Activated CD4-positive, alpha-beta T cell treated with anti-CD3 and anti-CD28 coated beads for 4 hours (primary cell): ENCODE measurements at regions not wholly inside any gene's neighbourhood (a gene's known extent, or its start where the extent isn't known, plus 50 kb on each side); places are given as distances from the start of the nearest gene placed in this dataset.

Source experiments
- DNase-seq, 2 donors: peaks; one replicate each; pipeline ENCODE4 v3.0.0-alpha.2; 2020

DNA sequence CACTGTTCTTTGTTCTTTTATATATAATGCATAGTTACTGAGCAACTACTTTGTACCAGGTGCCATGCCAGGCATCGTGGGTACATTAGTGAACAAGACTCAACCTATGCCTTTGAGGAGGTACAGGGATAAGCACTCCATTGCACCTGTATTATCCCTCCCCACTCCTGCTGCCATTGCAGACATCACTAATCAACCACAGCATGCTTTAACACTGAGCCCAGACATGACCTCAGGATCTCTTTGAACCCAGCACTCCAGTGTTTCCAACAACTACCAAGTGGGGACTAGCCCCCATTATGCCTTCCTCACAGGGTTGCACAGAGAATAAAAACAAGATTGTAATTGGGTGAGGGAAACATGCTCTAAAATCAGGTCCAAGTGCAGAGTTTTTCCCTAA, 60.5 kb upstream of the COL13A1 start:
- no peak for DNase-seq

DNA sequence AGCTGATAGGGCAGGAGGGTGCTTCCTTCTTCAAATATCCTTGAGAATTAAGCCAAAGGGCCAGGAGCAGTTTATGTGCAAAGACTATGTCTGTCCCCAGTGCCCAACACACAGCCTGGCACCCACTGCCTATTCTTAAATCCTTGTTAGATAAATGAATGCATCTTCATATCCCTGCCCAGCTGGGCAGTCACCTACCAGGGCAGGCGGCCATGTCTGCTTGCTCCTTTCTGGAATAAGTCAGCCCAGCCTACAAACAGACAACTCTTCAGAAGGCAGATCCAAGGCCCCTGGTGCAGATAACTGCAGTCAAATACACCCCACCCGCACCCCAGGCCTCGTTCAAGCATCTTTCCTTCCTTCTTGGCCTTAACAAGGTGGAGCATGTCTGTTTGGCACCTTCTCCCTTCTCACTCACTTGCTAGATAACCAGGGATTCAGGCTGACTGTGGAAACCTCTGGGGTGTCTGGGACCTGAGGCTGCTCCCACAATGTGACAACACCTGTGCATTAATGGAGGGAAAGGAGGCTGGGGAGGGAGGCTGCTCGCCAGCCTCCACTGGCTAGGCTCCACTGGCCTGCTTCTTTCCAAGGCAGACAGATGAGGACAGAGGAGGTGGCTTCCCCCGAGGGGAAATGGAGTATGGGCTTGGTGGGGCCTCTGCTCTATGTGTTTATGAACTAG, 59.9 kb upstream of the COL13A1 start:
- DNase-seq: no peak

DNA sequence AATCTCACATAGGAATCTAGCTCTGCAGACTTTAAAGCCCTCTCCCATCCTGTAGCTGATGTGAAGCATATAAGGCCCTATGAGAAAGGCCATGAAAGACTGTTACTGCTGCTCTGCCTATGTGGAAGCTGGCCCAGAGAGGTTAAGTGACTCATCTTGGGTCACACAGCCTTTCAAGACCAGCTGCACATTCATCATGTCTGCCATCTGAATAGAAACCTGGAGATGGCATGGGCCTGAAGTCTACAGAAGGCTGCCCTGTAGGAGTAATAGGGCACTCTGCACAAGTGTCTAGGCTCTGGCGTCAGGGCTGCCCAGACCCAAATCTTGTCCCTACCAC, 59.4 kb upstream of the COL13A1 start:
- DNase-seq: no peak

DNA sequence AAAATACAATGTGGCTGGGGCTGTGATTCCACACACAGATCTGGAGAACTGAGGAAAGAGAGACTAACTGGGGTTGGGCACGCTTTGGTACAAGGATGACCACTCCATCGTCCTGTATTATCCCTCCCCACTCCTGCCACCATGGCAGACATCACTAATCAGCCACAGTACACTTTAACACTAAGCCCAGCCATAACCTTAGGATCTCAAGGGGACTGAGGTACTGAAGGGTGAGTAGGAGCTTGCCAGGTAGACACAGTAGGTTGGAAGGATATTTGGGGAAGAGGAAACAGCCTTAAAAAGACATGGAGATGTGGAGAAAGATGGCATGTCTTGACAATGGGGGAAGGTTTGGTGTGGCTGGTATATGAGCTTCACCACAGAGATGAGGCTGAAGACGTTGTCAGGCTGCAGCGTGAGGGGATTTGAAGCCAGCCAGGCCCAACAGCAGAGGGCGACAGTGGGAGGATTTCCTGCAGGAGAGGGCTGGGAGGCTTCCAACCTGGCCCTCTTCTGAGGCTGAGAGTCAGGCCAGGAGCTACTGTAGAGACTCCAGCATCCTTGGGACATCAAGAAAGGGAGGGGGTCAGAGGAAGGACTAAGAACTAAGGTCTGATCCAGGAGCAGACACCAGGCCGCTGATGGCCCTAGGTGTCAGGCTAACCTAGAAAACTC, 58.6 kb upstream of the COL13A1 start:
- no peak for DNase-seq

DNA sequence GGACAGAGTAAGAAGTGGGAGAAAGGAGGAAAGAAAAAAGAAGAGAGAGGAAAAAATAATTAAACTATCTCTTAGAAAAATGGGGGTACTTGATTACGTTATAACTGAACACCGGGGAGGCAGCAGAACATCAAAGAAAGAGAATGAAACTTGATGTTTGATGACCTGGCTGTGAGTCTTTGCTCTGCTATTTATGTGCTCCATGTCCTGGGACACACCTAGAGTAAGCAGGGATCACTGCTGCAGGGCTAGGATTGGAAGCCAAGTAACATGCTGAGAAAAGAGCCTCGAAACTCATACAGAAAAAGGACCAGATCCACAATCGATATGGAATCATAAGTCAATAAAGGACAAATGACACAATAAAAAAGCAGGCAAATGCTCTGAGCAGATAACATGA, 56.7 kb upstream of the COL13A1 start:
- no peak for DNase-seq

DNA sequence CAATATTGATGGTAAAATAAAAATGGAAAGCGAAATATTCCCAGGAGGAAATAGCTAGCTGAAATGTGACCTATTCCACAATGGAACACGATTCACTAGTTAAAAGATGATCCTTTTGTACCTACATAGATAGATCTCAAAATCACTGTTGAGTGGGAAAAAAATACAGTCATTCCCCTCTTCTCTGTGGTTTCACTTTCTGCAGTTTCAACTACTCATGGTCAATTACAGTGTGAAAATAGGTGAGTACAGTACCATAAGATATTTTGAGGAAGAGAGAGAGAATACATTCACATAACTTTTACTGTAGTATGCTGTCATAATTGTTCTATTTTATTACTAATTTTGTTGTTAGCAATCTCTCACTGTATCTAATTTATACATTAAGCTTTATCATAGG, 56.0 kb upstream of the COL13A1 start:
- no peak for DNase-seq

DNA sequence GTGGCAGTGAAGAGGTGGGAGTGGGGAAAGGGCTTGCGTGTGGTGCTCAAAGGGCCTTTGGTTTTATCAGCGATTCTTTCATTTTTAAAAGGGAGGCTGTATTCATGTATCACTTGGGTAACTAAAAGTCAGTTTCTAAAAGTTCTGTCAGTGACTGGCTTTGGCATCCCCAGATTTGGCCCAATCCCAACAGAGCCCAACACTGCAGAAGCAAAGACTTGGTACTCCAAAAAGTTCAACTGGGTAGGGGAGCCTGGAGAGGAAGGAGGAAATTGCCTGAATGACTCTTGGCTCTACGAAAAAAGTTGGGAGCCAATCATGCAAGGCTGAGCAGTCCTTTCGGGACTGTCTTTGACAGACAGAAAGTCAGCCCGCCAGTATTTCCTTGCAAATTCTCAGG, 54.5 kb upstream of the COL13A1 start:
- DNase-seq: no peak

DNA sequence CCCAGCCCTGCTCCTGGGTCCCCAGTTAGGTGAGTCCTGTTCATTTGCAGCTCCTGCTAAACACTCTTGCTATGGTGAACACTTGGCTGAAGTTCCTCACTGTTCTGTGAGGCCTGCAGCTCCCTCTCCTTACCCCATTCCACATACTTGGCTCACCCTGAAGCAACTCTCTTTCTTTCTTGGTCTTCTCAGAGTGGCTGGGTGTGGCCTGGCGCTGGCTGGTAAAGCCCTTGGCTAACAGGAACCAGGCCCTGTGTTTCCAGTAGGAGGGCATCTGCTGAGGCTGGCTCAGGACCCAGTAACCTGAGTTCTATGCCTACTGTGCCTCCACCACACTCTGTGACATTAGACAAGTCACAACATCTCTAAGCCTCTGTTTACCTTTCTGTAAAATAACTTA, 53.1 kb upstream of the COL13A1 start:
- no peak for DNase-seq

DNA sequence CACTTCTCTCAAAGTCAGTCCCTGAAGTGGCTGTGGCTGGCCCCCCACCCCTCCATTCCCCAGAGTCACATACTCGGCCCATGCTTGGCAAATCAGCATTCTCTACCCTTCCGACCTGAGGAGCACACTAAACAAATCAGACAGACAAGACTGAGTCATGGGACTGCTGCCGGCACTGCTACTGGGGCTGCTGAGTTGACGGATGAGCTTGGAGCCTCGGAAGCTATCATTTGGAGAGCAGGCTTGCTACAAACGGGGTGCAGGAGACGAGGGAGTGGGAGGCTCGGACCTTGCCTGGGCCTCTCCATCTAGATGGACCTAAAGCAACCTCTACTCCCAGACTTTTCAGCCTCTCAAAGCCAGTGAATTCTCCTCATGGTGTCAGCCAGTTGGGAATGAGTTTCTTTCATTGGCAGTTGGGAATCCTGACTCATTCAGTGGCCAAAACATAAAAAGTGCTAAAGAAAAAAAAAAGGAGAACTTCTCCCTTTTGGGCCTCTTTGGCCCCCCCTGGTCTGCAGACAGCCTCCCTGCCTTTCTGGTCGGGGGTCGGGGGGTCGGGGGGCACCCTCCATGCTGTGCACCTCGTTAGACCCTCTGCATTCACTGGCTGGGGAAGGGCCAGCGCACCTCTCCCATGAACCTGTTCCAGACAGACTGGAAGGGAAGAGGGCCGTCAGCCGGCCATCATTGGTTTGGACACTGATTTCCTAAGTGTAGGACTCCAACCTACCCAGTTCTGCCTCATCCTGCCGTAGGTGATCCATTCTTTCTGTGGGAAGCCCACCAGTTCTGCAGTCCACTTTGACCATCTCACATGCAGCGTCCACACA, 52.3 kb upstream of the COL13A1 start:
- DNase-seq: no peak

DNA sequence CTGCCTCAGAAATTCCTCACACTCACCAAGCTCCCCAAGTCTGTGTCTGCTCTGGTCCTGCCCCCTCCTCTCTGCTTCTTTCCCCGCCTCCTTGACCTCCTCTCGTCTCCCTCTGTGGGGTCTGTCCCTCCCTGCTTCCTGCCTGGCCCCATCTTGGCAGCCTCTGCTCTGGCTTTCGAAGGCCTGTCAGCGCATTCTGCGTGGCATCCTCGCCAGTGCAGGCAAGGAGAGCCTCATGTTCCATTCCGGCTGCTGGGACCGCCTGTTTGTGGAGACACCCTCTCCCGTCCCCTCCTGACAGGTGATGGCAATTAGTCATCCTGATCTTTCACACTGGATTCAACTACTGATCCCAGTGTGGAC, 51.7 kb upstream of the COL13A1 start:
- DNase-seq: no peak

DNA sequence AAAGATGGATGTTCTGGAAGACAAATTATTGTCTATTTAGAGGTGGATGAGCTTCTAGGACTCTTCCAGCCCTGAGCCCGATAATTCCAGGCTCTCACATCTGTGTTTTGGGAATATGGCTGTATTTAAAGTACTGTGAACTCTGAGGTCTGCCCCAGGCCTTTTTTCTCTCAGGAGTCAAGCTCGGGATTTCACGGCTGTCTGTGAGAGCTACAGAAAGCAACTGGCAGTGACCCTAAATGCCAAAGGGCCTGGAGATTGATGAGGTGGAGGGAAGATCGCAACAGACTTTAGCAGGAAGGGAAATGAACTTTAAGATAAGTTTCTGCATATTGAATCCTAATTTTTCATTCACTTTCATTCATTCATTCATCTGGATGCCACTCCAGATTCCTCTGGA, 51.0 kb upstream of the COL13A1 start:
- DNase-seq: no peak

DNA sequence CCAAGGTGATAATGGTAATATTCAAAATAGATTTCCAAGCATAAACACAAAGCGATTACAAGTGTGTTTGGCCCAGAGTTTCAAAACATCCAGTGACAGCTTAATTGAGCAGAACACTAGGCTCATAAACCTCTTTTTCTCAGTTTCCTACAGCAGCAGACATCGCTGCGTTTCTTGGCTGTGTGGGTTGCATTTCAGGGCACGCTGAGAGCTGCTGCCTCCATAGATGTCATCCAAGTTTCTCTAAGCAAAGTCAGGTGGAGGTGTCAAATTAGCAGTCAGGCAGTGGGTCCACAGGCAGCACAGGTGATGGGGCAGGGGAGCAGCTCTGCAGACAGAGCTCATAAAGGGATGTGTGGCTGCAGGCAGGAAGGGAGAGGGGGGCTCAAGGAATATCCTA, 50.5 kb upstream of the COL13A1 start:
- DNase-seq: no peak
